Vagina (tissue), 2 donors: ENCODE measurements at regions not wholly inside any gene's neighbourhood (a gene's known extent, or its start where the extent isn't known, plus 50 kb on each side); places are given as distances from the start of the nearest gene placed in this dataset.
"Not testable (repeated sequence)": the region's sequence is repeated elsewhere in the genome, so short reads cannot be mapped to it uniquely, and the experiment has no call there.

Experiments used
- DNase-seq, 2 donors: peaks; one replicate each; pipeline ENCODE4 v3.0.0-alpha.2; 2017; ENCODE audit errors: extremely low spot score in 2 of 2
- H3K27ac ChIP-seq: fragments of 200-600 bp; sonication (generic); one replicate; pipeline ENCODE4 v1.5.1; 2019
- H3K27me3 ChIP-seq: fragments of 200-600 bp; sonication (generic); one replicate; pipeline ENCODE4 v1.5.1; 2019
- H3K36me3 ChIP-seq, 2 donors: fragments of 200-600 bp; sonication (generic); one replicate each; pipeline ENCODE4 v1.5.1; 2017 to 2019
- H3K4me1 ChIP-seq: fragments of 200-600 bp; sonication (generic); one replicate; pipeline ENCODE4 v1.5.1; 2019
- H3K4me3 ChIP-seq, 2 donors: fragments of 200-600 bp; sonication (generic); 1 replicate in 1 of 2; 2 replicates in 1 of 2; pipeline ENCODE4 v1.5.1; 2016 to 2019
- H3K9me3 ChIP-seq: fragments of 200-600 bp; sonication (generic); one replicate; pipeline ENCODE4 v1.5.1; 2019
- POLR2A ChIP-seq, 2 donors: fragments of 450-650 bp; IDR thresholded peaks; one replicate each; pipeline ENCODE4 v1.6.1; 2017; ENCODE audit warnings: antibody characterized with exemption in 2 of 2, mild to moderate bottlenecking in 2 of 2, moderate library complexity in 2 of 2
- POLR2AphosphoS5 ChIP-seq, 2 donors: sonication (generic); formaldehyde crosslinking; IDR thresholded peaks; one replicate each; pipeline ENCODE4 v1.9.0; 2017; ENCODE audit warnings: antibody characterized with exemption in 2 of 2, mild to moderate bottlenecking in 2 of 2, low read depth in 1 of 2; ENCODE audit not compliant: insufficient read depth in 1 of 2
- intact Hi-C: fragments of 100-400 bp; cut with DNase I; formaldehyde crosslinking; loops from one replicate; pipeline ENCODE4 v1.15.1; 2023
- TF ChIP-seq, protein P1 (sequence below), 3 experiments: fragments of 450-650 bp in 2 of 3; fragments of 200-600 bp in 1 of 3; sonication (generic) in 1 of 3; IDR thresholded peaks; one replicate each; pipeline ENCODE4 v1.5.1; 2017 to 2019; ENCODE audit warnings: antibody characterized with exemption in 3 of 3, mild to moderate bottlenecking in 2 of 3, moderate library complexity in 2 of 3

DNA sequence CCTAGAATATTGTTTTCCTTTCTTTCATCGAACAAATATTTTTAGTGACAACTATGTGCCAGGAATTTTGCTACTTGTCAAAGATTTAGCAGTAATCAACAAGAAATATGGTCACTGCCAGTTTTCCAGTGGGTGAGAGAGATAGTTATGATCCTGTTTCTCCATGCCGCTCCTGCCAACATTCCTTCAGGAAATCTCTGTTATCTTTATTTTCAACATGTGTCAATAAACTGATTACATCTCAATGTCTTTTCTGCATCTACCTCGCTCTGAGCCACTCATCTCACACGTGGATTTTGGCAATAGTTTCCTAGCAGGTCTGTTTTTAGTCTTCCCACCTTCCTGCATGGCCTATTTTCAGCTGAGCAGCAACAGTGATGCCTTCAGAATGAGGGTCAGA lies 650.0 kb upstream of the STXBP6 start:
- no peak for DNase-seq
- H3K27ac ChIP-seq, result no peak overlapping the region
- no peaks in the 10 kb centered on the region for H3K9me3 ChIP-seq
- no peaks in the 10 kb centered on the region for H3K36me3 ChIP-seq
- H3K27me3 ChIP-seq, result no peaks in the 10 kb centered on the region
- H3K4me1 ChIP-seq, result no peaks in the 10 kb centered on the region
- intact Hi-C loops, result no loop called here
- TF ChIP-seq, protein P1, sequence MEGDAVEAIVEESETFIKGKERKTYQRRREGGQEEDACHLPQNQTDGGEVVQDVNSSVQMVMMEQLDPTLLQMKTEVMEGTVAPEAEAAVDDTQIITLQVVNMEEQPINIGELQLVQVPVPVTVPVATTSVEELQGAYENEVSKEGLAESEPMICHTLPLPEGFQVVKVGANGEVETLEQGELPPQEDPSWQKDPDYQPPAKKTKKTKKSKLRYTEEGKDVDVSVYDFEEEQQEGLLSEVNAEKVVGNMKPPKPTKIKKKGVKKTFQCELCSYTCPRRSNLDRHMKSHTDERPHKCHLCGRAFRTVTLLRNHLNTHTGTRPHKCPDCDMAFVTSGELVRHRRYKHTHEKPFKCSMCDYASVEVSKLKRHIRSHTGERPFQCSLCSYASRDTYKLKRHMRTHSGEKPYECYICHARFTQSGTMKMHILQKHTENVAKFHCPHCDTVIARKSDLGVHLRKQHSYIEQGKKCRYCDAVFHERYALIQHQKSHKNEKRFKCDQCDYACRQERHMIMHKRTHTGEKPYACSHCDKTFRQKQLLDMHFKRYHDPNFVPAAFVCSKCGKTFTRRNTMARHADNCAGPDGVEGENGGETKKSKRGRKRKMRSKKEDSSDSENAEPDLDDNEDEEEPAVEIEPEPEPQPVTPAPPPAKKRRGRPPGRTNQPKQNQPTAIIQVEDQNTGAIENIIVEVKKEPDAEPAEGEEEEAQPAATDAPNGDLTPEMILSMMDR (IDR thresholded peaks at IDR 0.05), result no peak
- TF ChIP-seq POLR2A (IDR thresholded peaks at IDR 0.05) (no peak), POLR2AphosphoS5 (IDR thresholded peaks at IDR 0.05; ENCODE audit: insufficient read depth in 1 of 2, low read depth in 1 of 2) (no peak)
- H3K4me3 ChIP-seq, result no peak overlapping the region

DNA sequence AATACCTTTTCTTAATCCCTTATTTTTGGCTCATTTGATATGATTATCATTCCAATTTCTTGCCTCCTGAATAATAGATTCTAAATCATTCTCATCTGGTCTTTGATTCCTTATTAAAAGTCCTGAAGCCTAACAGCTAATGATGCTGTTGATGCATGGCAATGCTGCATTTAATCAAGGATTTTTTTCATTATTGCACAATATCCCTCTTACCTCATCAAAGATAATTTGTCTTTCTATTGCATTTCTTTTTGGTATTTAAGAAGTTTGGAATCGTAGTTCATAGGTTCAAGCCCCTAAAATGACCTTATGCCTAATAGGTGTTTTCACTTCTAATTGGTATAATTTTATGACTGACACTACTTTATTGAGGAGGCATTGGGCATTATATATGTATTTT lies 648.2 kb upstream of the STXBP6 start:
- no peak for DNase-seq
- H3K27ac ChIP-seq, result no peak overlapping the region
- no peak for TF ChIP-seq POLR2A (IDR thresholded peaks at IDR 0.05)
- TF ChIP-seq POLR2AphosphoS5 (IDR thresholded peaks at IDR 0.05; ENCODE audit: insufficient read depth in 1 of 2, low read depth in 1 of 2), result no peak
- TF ChIP-seq, protein P1 (IDR thresholded peaks at IDR 0.05), result no peak
- no peaks in the 10 kb centered on the region for H3K27me3 ChIP-seq
- H3K36me3 ChIP-seq, result no peaks in the 10 kb centered on the region
- no peaks in the 10 kb centered on the region for H3K9me3 ChIP-seq
- intact Hi-C loops, result no loop called here
- H3K4me1 ChIP-seq, result no peaks in the 10 kb centered on the region
- H3K4me3 ChIP-seq, result no peak overlapping the region

DNA sequence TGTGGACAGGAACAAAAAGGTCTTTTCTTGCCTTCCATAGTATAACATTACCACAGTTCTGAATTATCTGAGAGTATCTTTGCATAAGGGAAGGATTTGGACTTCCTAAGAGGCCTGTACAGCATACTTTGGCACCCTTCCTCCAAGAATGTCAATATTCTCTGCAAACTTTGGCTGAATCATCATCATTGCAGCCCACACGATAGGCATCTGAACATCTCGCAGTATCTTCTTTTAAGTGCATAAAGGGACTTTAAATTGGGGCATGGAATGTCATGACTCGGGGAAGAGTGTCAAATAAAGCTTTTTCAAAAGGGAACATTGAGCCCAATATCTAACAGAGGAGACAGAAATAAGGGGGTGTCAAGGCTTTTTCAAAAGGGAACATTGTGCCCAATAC lies 646.2 kb upstream of the STXBP6 start:
- no peak for DNase-seq
- Histone ChIP-seq H3K27me3 (no peaks in the 10 kb centered on the region), H3K36me3 (no peaks in the 10 kb centered on the region), H3K4me1 (no peaks in the 10 kb centered on the region), H3K27ac (no peak overlapping the region), H3K4me3 (no peak overlapping the region), H3K9me3 (no peaks in the 10 kb centered on the region)
- intact Hi-C loops, result no loop called here
- TF ChIP-seq, protein P1 (IDR thresholded peaks at IDR 0.05), result no peak
- TF ChIP-seq POLR2AphosphoS5 (IDR thresholded peaks at IDR 0.05; ENCODE audit: insufficient read depth in 1 of 2, low read depth in 1 of 2) (no peak), POLR2A (IDR thresholded peaks at IDR 0.05) (no peak)

DNA sequence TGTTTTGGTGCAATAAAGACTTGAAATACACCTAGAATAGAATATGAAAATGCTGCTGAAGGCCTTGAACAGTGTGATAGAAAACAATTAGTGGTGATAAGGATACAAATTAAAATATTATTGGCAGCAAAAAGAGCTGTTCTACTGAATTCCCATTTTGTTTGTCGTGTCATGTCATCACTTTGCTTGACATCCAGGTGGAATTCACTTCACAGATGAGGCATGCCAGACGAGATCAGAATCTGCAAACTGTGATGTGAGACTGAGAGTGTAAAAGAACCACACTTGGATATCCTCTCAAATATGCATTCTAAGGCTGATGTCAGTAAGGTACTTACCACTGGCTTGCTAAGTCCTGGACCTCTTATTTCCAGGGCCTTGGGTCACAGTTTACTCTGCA lies 635.1 kb upstream of the STXBP6 start:
- intact Hi-C loops, result no loop called here
- DNase-seq, result no peak
- no peaks in the 10 kb centered on the region for H3K4me1 ChIP-seq
- H3K9me3 ChIP-seq, result no peaks in the 10 kb centered on the region
- no peak overlapping the region for H3K4me3 ChIP-seq
- H3K36me3 ChIP-seq, result no peaks in the 10 kb centered on the region
- TF ChIP-seq POLR2AphosphoS5 (IDR thresholded peaks at IDR 0.05; ENCODE audit: insufficient read depth in 1 of 2, low read depth in 1 of 2) (no peak), POLR2A (IDR thresholded peaks at IDR 0.05) (no peak)
- no peak overlapping the region for H3K27ac ChIP-seq
- H3K27me3 ChIP-seq, result no peaks in the 10 kb centered on the region

GRCh38 chr14:25680934-25681333 lies 631.0 kb upstream of the STXBP6 start:
- Histone ChIP-seq H3K4me3 (no peak overlapping the region), H3K36me3 (no peaks in the 10 kb centered on the region), H3K4me1 (no peaks in the 10 kb centered on the region), H3K27ac (no peak overlapping the region), H3K27me3 (no peaks in the 10 kb centered on the region), H3K9me3 (no peaks in the 10 kb centered on the region)
- intact Hi-C loops, result no loop called here
- DNase-seq, result no peak
- TF ChIP-seq, protein P1 (IDR thresholded peaks at IDR 0.05), result no peak
- no peak for TF ChIP-seq POLR2A (IDR thresholded peaks at IDR 0.05)
- no peak for TF ChIP-seq POLR2AphosphoS5 (IDR thresholded peaks at IDR 0.05; ENCODE audit: insufficient read depth in 1 of 2, low read depth in 1 of 2)

DNA sequence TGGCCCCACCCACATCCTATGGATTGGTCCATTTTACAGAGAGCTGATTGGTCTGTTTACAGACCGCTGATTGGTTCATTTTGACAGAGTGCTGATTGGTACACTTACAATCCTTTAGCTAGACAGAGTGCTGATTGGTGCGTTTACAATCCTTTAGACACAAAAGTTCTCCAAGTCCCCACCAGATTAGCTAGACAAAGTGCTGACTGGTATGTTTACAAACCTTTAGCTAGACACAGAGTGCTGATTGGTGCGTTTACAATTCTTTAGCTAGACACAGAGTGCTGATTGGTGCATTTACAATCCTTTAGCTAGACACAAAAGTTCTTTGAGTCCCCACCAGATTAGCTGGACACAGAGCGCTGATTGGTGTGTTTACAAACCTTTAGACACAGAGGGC lies 630.6 kb upstream of the STXBP6 start:
- H3K4me3 ChIP-seq, intact Hi-C loops, DNase-seq, H3K27me3 ChIP-seq, H3K9me3 ChIP-seq, H3K36me3 ChIP-seq, H3K27ac ChIP-seq, H3K4me1 ChIP-seq: not testable (repeated sequence)
